ENCODE measurements at regions not wholly inside any gene's neighbourhood (a gene's known extent, or its start where the extent isn't known, plus 50 kb on each side); places are given as distances from the start of the nearest gene placed in this dataset.

- TF ChIP-seq EZH2phosphoT487 (IDR thresholded peaks at IDR 0.05; ENCODE audit: insufficient read depth, low read depth) (no peak), EZH2 (IDR thresholded peaks at IDR 0.05; ENCODE audit: insufficient read depth, poor library complexity, severe bottlenecking) (no peak)
Observed at GRCh38 chr5:167816864-167817263, 474.6 kb upstream of the WWC1 start.
